ENCODE measurements at regions not wholly inside any gene's neighbourhood (a gene's known extent, or its start where the extent isn't known, plus 50 kb on each side); places are given as distances from the start of the nearest gene placed in this dataset.

- TF ChIP-seq, protein P1, sequence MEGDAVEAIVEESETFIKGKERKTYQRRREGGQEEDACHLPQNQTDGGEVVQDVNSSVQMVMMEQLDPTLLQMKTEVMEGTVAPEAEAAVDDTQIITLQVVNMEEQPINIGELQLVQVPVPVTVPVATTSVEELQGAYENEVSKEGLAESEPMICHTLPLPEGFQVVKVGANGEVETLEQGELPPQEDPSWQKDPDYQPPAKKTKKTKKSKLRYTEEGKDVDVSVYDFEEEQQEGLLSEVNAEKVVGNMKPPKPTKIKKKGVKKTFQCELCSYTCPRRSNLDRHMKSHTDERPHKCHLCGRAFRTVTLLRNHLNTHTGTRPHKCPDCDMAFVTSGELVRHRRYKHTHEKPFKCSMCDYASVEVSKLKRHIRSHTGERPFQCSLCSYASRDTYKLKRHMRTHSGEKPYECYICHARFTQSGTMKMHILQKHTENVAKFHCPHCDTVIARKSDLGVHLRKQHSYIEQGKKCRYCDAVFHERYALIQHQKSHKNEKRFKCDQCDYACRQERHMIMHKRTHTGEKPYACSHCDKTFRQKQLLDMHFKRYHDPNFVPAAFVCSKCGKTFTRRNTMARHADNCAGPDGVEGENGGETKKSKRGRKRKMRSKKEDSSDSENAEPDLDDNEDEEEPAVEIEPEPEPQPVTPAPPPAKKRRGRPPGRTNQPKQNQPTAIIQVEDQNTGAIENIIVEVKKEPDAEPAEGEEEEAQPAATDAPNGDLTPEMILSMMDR (conservative IDR thresholded peaks at IDR 0.05; ENCODE audit: low read length), result peak; percentile 80
- no peak for TF ChIP-seq EZH2phosphoT487 (IDR thresholded peaks at IDR 0.05; ENCODE audit: borderline replicate concordance, low read depth, low read length)
Measured at GRCh38 chr2:136255648-136256461, 137.9 kb upstream of the CXCR4 start.
